ENCODE measurements at regions not wholly inside any gene's neighbourhood (a gene's known extent, or its start where the extent isn't known, plus 50 kb on each side); places are given as distances from the start of the nearest gene placed in this dataset.

- ATAC-seq (no peak), DNase-seq (ENCODE audit: low read depth in 1 of 2, low spot score in 1 of 2) (no peak), FAIRE-seq (peak; percentile 32)
- TF ChIP-seq ZFP36 (IDR thresholded peaks at IDR 0.05; ENCODE audit: borderline replicate concordance, partially characterized antibody) (no peak), RARB (CRISPR knock-in tag; IDR thresholded peaks at IDR 0.05) (no peak), SREBF2 (IDR thresholded peaks at IDR 0.05) (no peak), NFE2L2 (conservative IDR thresholded peaks at IDR 0.05; ENCODE audit: low read length) (no peak), ATOH8 (CRISPR knock-in tag; IDR thresholded peaks at IDR 0.05; ENCODE audit: low read depth) (no peak), HEYL (CRISPR knock-in tag; IDR thresholded peaks at IDR 0.05) (no peak), BHLHE40 (IDR thresholded peaks at IDR 0.05; ENCODE audit: low read depth, low read length) (no peak)
- Histone ChIP-seq H3K9me3 (no peaks in the 10 kb centered on the region), H3K4me2 (no peak overlapping the region), H3K4me1 (no peaks in the 10 kb centered on the region), H3K4me3 (no peak overlapping the region), H3K27ac (no peak overlapping the region)
- CTCF ChIA-PET = no interaction called here
- POLR2A ChIA-PET = no interaction called here
- WGBS (ENCODE audit: missing lambda C conversion rate) = 0% methylated on average over 2 of the region's 2 CpGs
Observed at GRCh38 chr2:22821458-22821857, 563.5 kb upstream of the KLHL29 start.

GRCh38 chr2:22822835-22823234, 562.1 kb upstream of the KLHL29 start:
- FAIRE-seq (no peak), DNase-seq (ENCODE audit: low read depth in 1 of 2, low spot score in 1 of 2) (no peak), ATAC-seq (no peak)
- TF ChIP-seq ZC3H11A (IDR thresholded peaks at IDR 0.05) (no peak), CHD4 (IDR thresholded peaks at IDR 0.05; ENCODE audit: borderline replicate concordance) (no peak), ZSCAN20 (CRISPR knock-in tag; IDR thresholded peaks at IDR 0.05) (no peak), GATA3 (IDR thresholded peaks at IDR 0.05; ENCODE audit: borderline replicate concordance) (no peak), PBX3 (IDR thresholded peaks at IDR 0.05) (no peak), HES2 (IDR thresholded peaks at IDR 0.05) (no peak), KDM1A (IDR thresholded peaks at IDR 0.05; ENCODE audit: low read depth) (no peak), E2F6 (IDR thresholded peaks at IDR 0.05; ENCODE audit: borderline replicate concordance, low read depth) (no peak), HOXB5 (CRISPR knock-in tag; IDR thresholded peaks at IDR 0.05) (no peak), NPAS2 (CRISPR knock-in tag; IDR thresholded peaks at IDR 0.05; ENCODE audit: borderline replicate concordance) (no peak), CHD2 (IDR thresholded peaks at IDR 0.05; ENCODE audit: low read length, partially characterized antibody) (no peak), MYC (IDR thresholded peaks at IDR 0.05; ENCODE audit: borderline replicate concordance, low read length) (no peak), REST (IDR thresholded peaks at IDR 0.05) (no peak), EHF (CRISPR knock-in tag; IDR thresholded peaks at IDR 0.05) (no peak), TP53 (CRISPR knock-in tag; IDR thresholded peaks at IDR 0.05) (no peak)
- ChIA-PET POLR2A (no interaction called here), CTCF (no interaction called here)
- no peak overlapping the region for H3K4me2 ChIP-seq
- WGBS (ENCODE audit: missing lambda C conversion rate) = 0% methylated on average over 1 of the region's 1 CpG
- no peak overlapping the region for H3K4me3 ChIP-seq
- no peaks in the 10 kb centered on the region for H3K9me3 ChIP-seq
- no peaks in the 10 kb centered on the region for H3K4me1 ChIP-seq
- no peak overlapping the region for H3K27ac ChIP-seq
